ENCODE measurements at regions not wholly inside any gene's neighbourhood (a gene's known extent, or its start where the extent isn't known, plus 50 kb on each side); places are given as distances from the start of the nearest gene placed in this dataset.
A peak's percentile ranks its signal among the peaks of the same experiment; 100 is the strongest.

- H3K27me3 ChIP-seq (ENCODE audit: control insufficient read depth, insufficient read depth, low read length): no peaks in the 10 kb centered on the region
- no peaks in the 10 kb centered on the region for H3K36me3 ChIP-seq (ENCODE audit: control insufficient read depth, insufficient read depth, low read length)
- FAIRE-seq: no peak
- no peak for DNase-seq (ENCODE audit: low read depth)
- TF ChIP-seq, protein P1, sequence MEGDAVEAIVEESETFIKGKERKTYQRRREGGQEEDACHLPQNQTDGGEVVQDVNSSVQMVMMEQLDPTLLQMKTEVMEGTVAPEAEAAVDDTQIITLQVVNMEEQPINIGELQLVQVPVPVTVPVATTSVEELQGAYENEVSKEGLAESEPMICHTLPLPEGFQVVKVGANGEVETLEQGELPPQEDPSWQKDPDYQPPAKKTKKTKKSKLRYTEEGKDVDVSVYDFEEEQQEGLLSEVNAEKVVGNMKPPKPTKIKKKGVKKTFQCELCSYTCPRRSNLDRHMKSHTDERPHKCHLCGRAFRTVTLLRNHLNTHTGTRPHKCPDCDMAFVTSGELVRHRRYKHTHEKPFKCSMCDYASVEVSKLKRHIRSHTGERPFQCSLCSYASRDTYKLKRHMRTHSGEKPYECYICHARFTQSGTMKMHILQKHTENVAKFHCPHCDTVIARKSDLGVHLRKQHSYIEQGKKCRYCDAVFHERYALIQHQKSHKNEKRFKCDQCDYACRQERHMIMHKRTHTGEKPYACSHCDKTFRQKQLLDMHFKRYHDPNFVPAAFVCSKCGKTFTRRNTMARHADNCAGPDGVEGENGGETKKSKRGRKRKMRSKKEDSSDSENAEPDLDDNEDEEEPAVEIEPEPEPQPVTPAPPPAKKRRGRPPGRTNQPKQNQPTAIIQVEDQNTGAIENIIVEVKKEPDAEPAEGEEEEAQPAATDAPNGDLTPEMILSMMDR (IDR thresholded peaks at IDR 0.05; ENCODE audit: insufficient read depth, low read length, severe bottlenecking): no peak
- H3K4me3 ChIP-seq (ENCODE audit: low read depth, low read length): no peak overlapping the region
Observed at GRCh38 chr1:9453779-9454418, 85.4 kb upstream of the SLC25A33 start.

GRCh38 chr1:9454494-9455066 is 84.7 kb upstream of the SLC25A33 start:
- no peaks in the 10 kb centered on the region for H3K36me3 ChIP-seq (ENCODE audit: control insufficient read depth, insufficient read depth, low read length)
- DNase-seq (ENCODE audit: low read depth) (no peak), FAIRE-seq (peak; percentile 18)
- H3K27me3 ChIP-seq (ENCODE audit: control insufficient read depth, insufficient read depth, low read length): no peaks in the 10 kb centered on the region
- no peak overlapping the region for H3K4me3 ChIP-seq (ENCODE audit: low read depth, low read length)
- TF ChIP-seq, protein P1 (IDR thresholded peaks at IDR 0.05; ENCODE audit: insufficient read depth, low read length, severe bottlenecking): no peak

DNA sequence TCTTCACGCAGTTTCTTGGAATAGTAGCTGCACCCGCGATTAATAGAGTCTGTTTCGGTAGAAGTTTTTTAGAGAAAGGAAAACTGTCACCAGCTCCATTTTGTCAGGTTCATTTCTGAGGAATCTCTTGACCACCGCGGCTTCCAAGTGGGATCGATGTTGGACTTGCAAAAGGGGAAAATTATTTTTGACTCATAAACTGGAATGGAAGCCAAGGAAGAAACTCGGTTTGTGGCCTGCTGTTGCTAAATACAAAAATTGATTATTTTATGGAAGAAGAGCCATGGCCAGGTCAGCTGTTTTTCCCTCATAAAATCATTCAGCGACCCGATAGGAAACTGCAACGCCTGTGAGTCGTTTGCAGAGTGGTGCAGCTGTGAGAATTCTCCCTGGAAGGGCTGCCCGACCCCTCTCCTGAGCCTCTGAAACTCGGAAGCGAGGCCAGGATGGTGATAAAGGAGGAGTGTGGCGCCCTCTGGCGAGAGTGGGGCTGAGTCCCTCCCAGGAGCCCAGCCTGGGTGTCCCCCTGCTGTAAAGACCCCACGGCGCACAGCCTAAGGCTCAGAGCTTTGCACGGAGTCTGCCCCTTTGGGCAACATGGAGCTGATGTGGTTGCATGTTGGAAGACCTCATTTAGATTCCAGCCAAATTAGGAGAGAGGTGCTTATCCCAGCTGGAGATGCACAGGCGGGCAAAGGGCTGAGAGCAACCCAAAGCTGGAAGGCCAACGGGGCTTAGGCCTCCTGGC is 83.6 kb upstream of the SLC25A33 start:
- no peak overlapping the region for H3K4me3 ChIP-seq (ENCODE audit: low read depth, low read length)
- FAIRE-seq (no peak), DNase-seq (ENCODE audit: low read depth) (no peak)
- TF ChIP-seq, protein P1 (IDR thresholded peaks at IDR 0.05; ENCODE audit: insufficient read depth, low read length, severe bottlenecking): peak; percentile 91
- H3K36me3 ChIP-seq (ENCODE audit: control insufficient read depth, insufficient read depth, low read length): no peaks in the 10 kb centered on the region
- no peaks in the 10 kb centered on the region for H3K27me3 ChIP-seq (ENCODE audit: control insufficient read depth, insufficient read depth, low read length)

GRCh38 chr1:9456833-9457232 is 82.4 kb upstream of the SLC25A33 start:
- Histone ChIP-seq H3K27me3 (ENCODE audit: control insufficient read depth, insufficient read depth, low read length) (no peaks in the 10 kb centered on the region), H3K36me3 (ENCODE audit: control insufficient read depth, insufficient read depth, low read length) (no peaks in the 10 kb centered on the region), H3K4me3 (ENCODE audit: low read depth, low read length) (no peak overlapping the region)
- no peak for DNase-seq (ENCODE audit: low read depth)
- peak; percentile 47 for FAIRE-seq
- TF ChIP-seq, protein P1 (IDR thresholded peaks at IDR 0.05; ENCODE audit: insufficient read depth, low read length, severe bottlenecking): no peak

DNA sequence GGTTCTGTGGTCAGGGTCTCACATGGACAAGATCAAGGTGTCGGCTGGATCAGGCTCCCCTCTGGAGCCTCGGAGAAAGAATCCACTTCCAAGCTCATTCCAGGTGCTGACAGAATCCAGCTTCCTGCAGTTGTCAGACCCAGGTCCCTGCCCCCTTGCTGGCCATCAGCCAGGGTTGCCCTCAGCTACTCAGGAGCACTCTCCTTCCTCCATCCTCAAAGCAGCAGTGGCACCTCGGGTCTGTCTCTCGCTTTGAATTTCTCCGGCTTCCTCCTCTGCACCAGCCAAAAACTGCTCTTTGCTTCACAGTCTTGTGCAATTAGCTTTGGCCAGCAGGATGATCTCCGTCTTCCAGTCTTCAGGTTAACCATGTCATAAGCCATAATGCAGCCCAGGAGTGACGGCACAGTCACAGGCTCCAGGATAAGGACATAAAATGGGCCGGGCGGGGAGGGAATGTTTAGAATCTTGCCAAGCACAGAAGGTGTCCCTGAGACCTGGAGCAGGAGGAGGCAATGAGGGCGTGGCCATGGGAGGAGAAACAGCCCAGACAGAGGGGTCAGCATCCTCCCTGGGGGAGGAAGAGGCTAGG is 79.4 kb upstream of the SLC25A33 start:
- FAIRE-seq (no peak), DNase-seq (ENCODE audit: low read depth) (no peak)
- Histone ChIP-seq H3K4me3 (ENCODE audit: low read depth, low read length) (no peak overlapping the region), H3K27me3 (ENCODE audit: control insufficient read depth, insufficient read depth, low read length) (no peaks in the 10 kb centered on the region), H3K36me3 (ENCODE audit: control insufficient read depth, insufficient read depth, low read length) (no peaks in the 10 kb centered on the region)
- TF ChIP-seq, protein P1 (IDR thresholded peaks at IDR 0.05; ENCODE audit: insufficient read depth, low read length, severe bottlenecking): no peak
